ENCODE measurements at regions not wholly inside any gene's neighbourhood (a gene's known extent, or its start where the extent isn't known, plus 50 kb on each side); places are given as distances from the start of the nearest gene placed in this dataset.

- no peak for DNase-seq (ENCODE audit: low read depth)
Measured at GRCh38 chr4:33161202-33161601, 2441.0 kb downstream of the PCDH7 start.

- DNase-seq (ENCODE audit: low read depth) = no peak
Measured at GRCh38 chr4:33162122-33162521, 2442.0 kb downstream of the PCDH7 start.

GRCh38 chr4:33171873-33172525, 2451.8 kb downstream of the PCDH7 start:
- DNase-seq (ENCODE audit: low read depth) = no peak

- no peak for DNase-seq (ENCODE audit: low read depth)
Measured at GRCh38 chr4:33176566-33176965, 2456.4 kb downstream of the PCDH7 start.

- no peak for DNase-seq (ENCODE audit: low read depth)
Measured at GRCh38 chr4:33184657-33185290, 2464.6 kb downstream of the PCDH7 start.

- DNase-seq (ENCODE audit: low read depth) = no peak
Measured at GRCh38 chr4:33187035-33187434, 2466.9 kb downstream of the PCDH7 start.

- no peak for DNase-seq (ENCODE audit: low read depth)
Measured at GRCh38 chr4:33188733-33189132, 2468.6 kb downstream of the PCDH7 start.

GRCh38 chr4:33189169-33189568, 2469.0 kb downstream of the PCDH7 start:
- DNase-seq (ENCODE audit: low read depth) = no peak

GRCh38 chr4:33193109-33193508, 2472.9 kb downstream of the PCDH7 start:
- DNase-seq (ENCODE audit: low read depth) = no peak

GRCh38 chr4:33200377-33200776, 2480.2 kb downstream of the PCDH7 start:
- no peak for DNase-seq (ENCODE audit: low read depth)

GRCh38 chr4:33218238-33218637, 2498.1 kb downstream of the PCDH7 start:
- DNase-seq (ENCODE audit: low read depth) = no peak

- no peak for DNase-seq (ENCODE audit: low read depth)
Measured at GRCh38 chr4:33226133-33226532, 2506.0 kb downstream of the PCDH7 start.

- DNase-seq (ENCODE audit: low read depth) = no peak
Measured at GRCh38 chr4:33226783-33227182, 2506.6 kb downstream of the PCDH7 start.

- no peak for DNase-seq (ENCODE audit: low read depth)
Measured at GRCh38 chr4:33255094-33255493, 2534.9 kb downstream of the PCDH7 start.

GRCh38 chr4:33255507-33255906, 2535.3 kb downstream of the PCDH7 start:
- no peak for DNase-seq (ENCODE audit: low read depth)

- no peak for DNase-seq (ENCODE audit: low read depth)
Measured at GRCh38 chr4:33262824-33263223, 2542.7 kb downstream of the PCDH7 start.

- no peak for DNase-seq (ENCODE audit: low read depth)
Measured at GRCh38 chr4:33268776-33269175, 2548.6 kb downstream of the PCDH7 start.

- DNase-seq (ENCODE audit: low read depth) = no peak
Measured at GRCh38 chr4:33270403-33270802, 2550.2 kb downstream of the PCDH7 start.

GRCh38 chr4:33272722-33273121, 2552.6 kb downstream of the PCDH7 start:
- DNase-seq (ENCODE audit: low read depth) = no peak

- no peak for DNase-seq (ENCODE audit: low read depth)
Measured at GRCh38 chr4:33283818-33284217, 2563.6 kb downstream of the PCDH7 start.

- DNase-seq (ENCODE audit: low read depth) = no peak
Measured at GRCh38 chr4:33296876-33297455, 2576.8 kb downstream of the PCDH7 start.

GRCh38 chr4:33302321-33302720, 2582.2 kb downstream of the PCDH7 start:
- no peak for DNase-seq (ENCODE audit: low read depth)

GRCh38 chr4:33306131-33306530, 2586.0 kb downstream of the PCDH7 start:
- no peak for DNase-seq (ENCODE audit: low read depth)

GRCh38 chr4:33316033-33316432, 2595.9 kb downstream of the PCDH7 start:
- DNase-seq (ENCODE audit: low read depth) = no peak

Measured in activated T-cell treated with anti-CD3 and anti-CD28 coated beads for 48 hours (primary cell).